ENCODE measurements at regions not wholly inside any gene's neighbourhood (a gene's known extent, or its start where the extent isn't known, plus 50 kb on each side); places are given as distances from the start of the nearest gene placed in this dataset.

DNA sequence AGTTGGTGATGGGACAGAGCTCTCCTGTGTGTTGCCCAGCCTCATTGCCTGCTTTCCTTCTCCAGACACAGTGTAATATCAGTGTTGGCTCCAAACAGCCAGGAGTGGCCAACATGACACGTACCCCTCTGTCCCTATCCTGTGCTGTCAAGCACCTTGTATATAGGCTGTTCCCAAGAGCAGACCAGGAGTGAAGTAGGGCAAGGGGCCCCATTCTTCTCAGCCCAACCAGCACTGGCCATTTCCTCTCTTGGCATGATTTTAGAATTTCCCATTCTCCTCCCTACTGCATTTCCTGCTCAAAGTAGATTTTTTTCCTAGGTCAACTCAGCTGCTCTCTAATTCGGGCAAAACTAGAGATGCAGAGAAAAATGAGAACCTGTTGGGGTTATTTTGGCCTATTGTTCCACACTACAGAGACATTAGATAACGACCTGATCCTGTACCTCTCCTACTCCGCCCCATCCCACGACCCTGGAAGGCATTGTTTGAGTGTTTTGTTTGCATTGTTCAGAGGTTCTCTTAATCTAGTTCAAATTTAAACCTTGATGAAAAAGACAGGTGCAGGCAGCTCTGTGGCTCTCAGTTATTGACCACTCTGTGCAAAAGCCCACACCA lies 95.6 kb downstream of the RASSF10 start:
- TF ChIP-seq REST (IDR thresholded peaks at IDR 0.05; ENCODE audit: insufficient read depth in 1 of 2, low read depth in 2 of 2, low read length in 2 of 2) (no peak), POLR2AphosphoS5 (IDR thresholded peaks at IDR 0.05; ENCODE audit: low read depth, low read length) (no peak), TAF1 (IDR thresholded peaks at IDR 0.05; ENCODE audit: borderline replicate concordance, insufficient read depth, low read length) (no peak), SIN3A (IDR thresholded peaks at IDR 0.05; ENCODE audit: borderline replicate concordance, insufficient read depth, low read length) (no peak), FOXP2 (optimal IDR thresholded peaks at IDR 0.05; ENCODE audit: borderline replicate concordance, extremely low read depth, extremely low read length, insufficient read depth) (no peak)

GRCh38 chr11:13105237-13105844 lies 96.2 kb downstream of the RASSF10 start:
- no peak for TF ChIP-seq TAF1 (IDR thresholded peaks at IDR 0.05; ENCODE audit: borderline replicate concordance, insufficient read depth, low read length)
- no peak for TF ChIP-seq SIN3A (IDR thresholded peaks at IDR 0.05; ENCODE audit: borderline replicate concordance, insufficient read depth, low read length)
- TF ChIP-seq FOXP2 (optimal IDR thresholded peaks at IDR 0.05; ENCODE audit: borderline replicate concordance, extremely low read depth, extremely low read length, insufficient read depth): no peak
- TF ChIP-seq POLR2AphosphoS5 (IDR thresholded peaks at IDR 0.05; ENCODE audit: low read depth, low read length): no peak
- TF ChIP-seq REST (IDR thresholded peaks at IDR 0.05; ENCODE audit: insufficient read depth in 1 of 2, low read depth in 2 of 2, low read length in 2 of 2): no peak

GRCh38 chr11:13107544-13108044 lies 98.5 kb downstream of the RASSF10 start:
- no peak for TF ChIP-seq FOXP2 (optimal IDR thresholded peaks at IDR 0.05; ENCODE audit: borderline replicate concordance, extremely low read depth, extremely low read length, insufficient read depth)
- TF ChIP-seq TAF1 (IDR thresholded peaks at IDR 0.05; ENCODE audit: borderline replicate concordance, insufficient read depth, low read length): no peak
- no peak for TF ChIP-seq REST (IDR thresholded peaks at IDR 0.05; ENCODE audit: insufficient read depth in 1 of 2, low read depth in 2 of 2, low read length in 2 of 2)
- TF ChIP-seq POLR2AphosphoS5 (IDR thresholded peaks at IDR 0.05; ENCODE audit: low read depth, low read length): no peak
- TF ChIP-seq SIN3A (IDR thresholded peaks at IDR 0.05; ENCODE audit: borderline replicate concordance, insufficient read depth, low read length): no peak

DNA sequence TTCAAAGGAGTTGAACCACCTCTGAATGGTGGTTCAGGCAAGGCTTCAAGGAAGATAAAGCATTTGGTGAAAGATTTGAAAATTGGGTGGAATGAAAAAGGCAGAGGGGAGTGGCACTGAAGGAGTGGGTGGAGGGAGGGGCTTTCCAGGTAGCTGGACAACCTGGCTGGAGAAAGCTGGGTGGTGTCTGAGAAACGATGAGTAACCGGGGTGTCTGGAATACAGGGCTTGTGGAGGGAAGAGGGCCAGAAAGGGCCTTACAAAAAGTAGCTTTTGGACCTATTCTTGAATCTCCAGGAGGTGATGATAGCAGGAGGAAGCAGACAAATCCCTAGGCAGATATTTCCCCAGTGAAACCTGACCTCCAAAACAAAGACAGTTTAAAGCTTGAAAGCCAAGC lies 99.3 kb downstream of the RASSF10 start:
- TF ChIP-seq REST (IDR thresholded peaks at IDR 0.05; ENCODE audit: insufficient read depth in 1 of 2, low read depth in 2 of 2, low read length in 2 of 2) (no peak), FOXP2 (optimal IDR thresholded peaks at IDR 0.05; ENCODE audit: borderline replicate concordance, extremely low read depth, extremely low read length, insufficient read depth) (no peak), SIN3A (IDR thresholded peaks at IDR 0.05; ENCODE audit: borderline replicate concordance, insufficient read depth, low read length) (no peak)
